ENCODE measurements at regions not wholly inside any gene's neighbourhood (a gene's known extent, or its start where the extent isn't known, plus 50 kb on each side); places are given as distances from the start of the nearest gene placed in this dataset.

DNA sequence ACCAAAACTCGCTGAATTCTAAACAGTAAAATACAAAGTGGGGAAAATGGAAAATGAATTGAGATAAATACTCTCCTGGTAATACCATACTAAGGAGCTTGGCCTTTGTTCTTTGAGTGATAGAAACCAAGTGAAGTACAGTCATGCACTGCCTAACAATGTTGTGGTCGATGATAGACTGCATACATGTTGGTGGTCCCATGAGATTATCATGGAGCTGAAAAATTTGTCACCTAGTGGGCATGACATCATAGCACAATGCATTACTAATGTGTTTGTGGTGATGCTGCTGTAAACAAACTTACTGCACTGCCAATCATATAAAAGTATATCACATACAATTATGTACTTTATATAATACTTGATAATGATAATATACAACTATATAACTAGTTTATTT, 419.1 kb downstream of the ARL4A start:
- TF ChIP-seq, protein P1, sequence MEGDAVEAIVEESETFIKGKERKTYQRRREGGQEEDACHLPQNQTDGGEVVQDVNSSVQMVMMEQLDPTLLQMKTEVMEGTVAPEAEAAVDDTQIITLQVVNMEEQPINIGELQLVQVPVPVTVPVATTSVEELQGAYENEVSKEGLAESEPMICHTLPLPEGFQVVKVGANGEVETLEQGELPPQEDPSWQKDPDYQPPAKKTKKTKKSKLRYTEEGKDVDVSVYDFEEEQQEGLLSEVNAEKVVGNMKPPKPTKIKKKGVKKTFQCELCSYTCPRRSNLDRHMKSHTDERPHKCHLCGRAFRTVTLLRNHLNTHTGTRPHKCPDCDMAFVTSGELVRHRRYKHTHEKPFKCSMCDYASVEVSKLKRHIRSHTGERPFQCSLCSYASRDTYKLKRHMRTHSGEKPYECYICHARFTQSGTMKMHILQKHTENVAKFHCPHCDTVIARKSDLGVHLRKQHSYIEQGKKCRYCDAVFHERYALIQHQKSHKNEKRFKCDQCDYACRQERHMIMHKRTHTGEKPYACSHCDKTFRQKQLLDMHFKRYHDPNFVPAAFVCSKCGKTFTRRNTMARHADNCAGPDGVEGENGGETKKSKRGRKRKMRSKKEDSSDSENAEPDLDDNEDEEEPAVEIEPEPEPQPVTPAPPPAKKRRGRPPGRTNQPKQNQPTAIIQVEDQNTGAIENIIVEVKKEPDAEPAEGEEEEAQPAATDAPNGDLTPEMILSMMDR (IDR thresholded peaks at IDR 0.05; ENCODE audit: low read length), result no peak
- TF ChIP-seq EZH2phosphoT487 (IDR thresholded peaks at IDR 0.05; ENCODE audit: low read length) (no peak), EZH2 (optimal IDR thresholded peaks at IDR 0.05; ENCODE audit: low read depth, low read length) (no peak)
